Neural cell (in vitro differentiated cells): ENCODE measurements at regions not wholly inside any gene's neighbourhood (a gene's known extent, or its start where the extent isn't known, plus 50 kb on each side); places are given as distances from the start of the nearest gene placed in this dataset.

Source experiments
- H2AFZ ChIP-seq: fragments of 200-600, 300-800 bp; sonication (generic), shearing (Covaris generic); 2 replicates; pipeline ENCODE4 v1.6.0; 2014; ENCODE audit warnings: low read depth, mild to moderate bottlenecking, antibody characterized with exemption, low read length, moderate library complexity
- H3F3A ChIP-seq: fragments of 200-600 bp; shearing (Covaris generic); 2 replicates; pipeline ENCODE4 v1.6.1; 2016; ENCODE audit warnings: mild to moderate bottlenecking, moderate library complexity, mixed read lengths, antibody characterized with exemption, low read length; ENCODE audit not compliant: insufficient read depth, poor library complexity, severe bottlenecking
- H3K27ac ChIP-seq: fragments of 200-600, 300-800 bp; sonication (generic), shearing (Covaris generic); 2 replicates; pipeline ENCODE4 v1.5.1; 2014; ENCODE audit warnings: mild to moderate bottlenecking, low read length, moderate library complexity
- H3K27me3 ChIP-seq: fragments of 300-800, 200-600 bp; sonication (generic), shearing (Covaris generic); 2 replicates; pipeline ENCODE4 v1.6.0; 2014; ENCODE audit warnings: mild to moderate bottlenecking, low read depth, low read length, moderate library complexity; ENCODE audit not compliant: insufficient read depth
- H3K36me3 ChIP-seq: fragments of 300-800, 200-600 bp; sonication (generic), shearing (Covaris generic); 2 replicates; pipeline ENCODE4 v1.5.1; 2014; ENCODE audit warnings: mild to moderate bottlenecking, antibody characterized with exemption, low read length, moderate library complexity; ENCODE audit not compliant: insufficient read depth
- H3K4me2 ChIP-seq: fragments of 300-800, 200-600 bp; sonication (generic), shearing (Covaris generic); 2 replicates; pipeline ENCODE4 v1.6.0; 2014; ENCODE audit warnings: mild to moderate bottlenecking, low read length
- H3K4me3 ChIP-seq: fragments of 300-800, 200-600 bp; sonication (generic), shearing (Covaris generic); 2 replicates; pipeline ENCODE4 v1.5.1; 2014; ENCODE audit warnings: mild to moderate bottlenecking, low read length, moderate library complexity
- H3K79me2 ChIP-seq: fragments of 200-600 bp; shearing (Covaris generic); replicated peaks from 2 replicates; pipeline ENCODE4 v1.6.0; 2014; ENCODE audit warnings: mild to moderate bottlenecking, low read length, moderate library complexity; ENCODE audit not compliant: insufficient read depth
- H3K9ac ChIP-seq: fragments of 300-800, 200-600 bp; sonication (generic), shearing (Covaris generic); 2 replicates; pipeline ENCODE4 v1.6.1; 2016; ENCODE audit warnings: mild to moderate bottlenecking, low read length, mixed read lengths
- H3K9me2 ChIP-seq: fragments of 200-600 bp; shearing (Covaris generic); 2 replicates; pipeline ENCODE4 v1.6.1; 2016; ENCODE audit warnings: mild to moderate bottlenecking, low read length, mixed read lengths; ENCODE audit not compliant: insufficient read depth
- H3K9me3 ChIP-seq: fragments of 200-600, 300-800 bp; sonication (generic), shearing (Covaris generic); 2 replicates; pipeline ENCODE4 v1.6.1; 2016; ENCODE audit warnings: mild to moderate bottlenecking, mixed run types, low read length, moderate library complexity, mixed read lengths
- H4K20me1 ChIP-seq: fragments of 200-600 bp; shearing (Covaris generic); 2 replicates; pipeline ENCODE4 v1.6.1; 2016; ENCODE audit warnings: mild to moderate bottlenecking, mixed run types; ENCODE audit not compliant: insufficient read depth
- EP300 ChIP-seq: fragments of 450-650 bp; conservative IDR thresholded peaks from 2 replicates; pipeline ENCODE4 v1.6.1; 2014; ENCODE audit warnings: antibody characterized with exemption, mild to moderate bottlenecking, moderate library complexity; ENCODE audit not compliant: poor library complexity, severe bottlenecking
- EZH2 ChIP-seq: fragments of 200-600, 300-800 bp; shearing (Covaris generic), sonication (generic); IDR thresholded peaks from 2 replicates; pipeline ENCODE4 v1.6.1; 2014; ENCODE audit warnings: antibody characterized with exemption, low read length, borderline replicate concordance, mild to moderate bottlenecking; ENCODE audit not compliant: insufficient read depth, poor library complexity, severe bottlenecking
- MXI1 ChIP-seq: fragments of 450-650 bp; conservative IDR thresholded peaks from 2 replicates; pipeline ENCODE4 v1.6.1; 2014; ENCODE audit warnings: antibody characterized with exemption, mild to moderate bottlenecking; ENCODE audit not compliant: poor library complexity, severe bottlenecking
- POLR2AphosphoS5 ChIP-seq: IDR thresholded peaks from 2 replicates; pipeline ENCODE4 v1.6.1; 2012
- RAD21 ChIP-seq: fragments of 450-650 bp; conservative IDR thresholded peaks from 2 replicates; pipeline ENCODE4 v1.6.1; 2014; ENCODE audit warnings: antibody characterized with exemption, mild to moderate bottlenecking, moderate library complexity
- REST ChIP-seq: IDR thresholded peaks from 2 replicates; pipeline ENCODE4 v1.6.1; 2012; ENCODE audit warnings: borderline replicate concordance
- SMC3 ChIP-seq: fragments of 450-650 bp; conservative IDR thresholded peaks from 2 replicates; pipeline ENCODE4 v1.6.1; 2014; ENCODE audit warnings: antibody characterized with exemption, mild to moderate bottlenecking, moderate library complexity; ENCODE audit not compliant: poor library complexity
- TAF1 ChIP-seq: IDR thresholded peaks from 2 replicates; pipeline ENCODE4 v1.6.1; 2012; ENCODE audit warnings: low read depth
- TF ChIP-seq, protein P1 (sequence below): fragments of 450-650 bp; IDR thresholded peaks from 2 replicates; pipeline ENCODE4 v1.5.1; 2014; ENCODE audit warnings: antibody characterized with exemption, mild to moderate bottlenecking, moderate library complexity; ENCODE audit not compliant: poor library complexity, severe bottlenecking

- Histone ChIP-seq H3K79me2 (no peaks in the 10 kb centered on the region), H3K9ac (no peak overlapping the region), H3K9me2 (no peaks in the 10 kb centered on the region), H3K4me2 (no peak overlapping the region), H2AFZ (no peak overlapping the region), H3F3A (no peaks in the 10 kb centered on the region), H3K4me3 (no peak overlapping the region), H3K9me3 (no peaks in the 10 kb centered on the region), H3K27ac (no peak overlapping the region), H4K20me1 (no peaks in the 10 kb centered on the region), H3K27me3 (no peaks in the 10 kb centered on the region), H3K36me3 (no peaks in the 10 kb centered on the region)
- TF ChIP-seq EZH2 (no peak), EP300 (no peak), POLR2AphosphoS5 (no peak), SMC3 (no peak), MXI1 (no peak), TAF1 (no peak), REST (no peak), RAD21 (no peak)
- TF ChIP-seq, protein P1, sequence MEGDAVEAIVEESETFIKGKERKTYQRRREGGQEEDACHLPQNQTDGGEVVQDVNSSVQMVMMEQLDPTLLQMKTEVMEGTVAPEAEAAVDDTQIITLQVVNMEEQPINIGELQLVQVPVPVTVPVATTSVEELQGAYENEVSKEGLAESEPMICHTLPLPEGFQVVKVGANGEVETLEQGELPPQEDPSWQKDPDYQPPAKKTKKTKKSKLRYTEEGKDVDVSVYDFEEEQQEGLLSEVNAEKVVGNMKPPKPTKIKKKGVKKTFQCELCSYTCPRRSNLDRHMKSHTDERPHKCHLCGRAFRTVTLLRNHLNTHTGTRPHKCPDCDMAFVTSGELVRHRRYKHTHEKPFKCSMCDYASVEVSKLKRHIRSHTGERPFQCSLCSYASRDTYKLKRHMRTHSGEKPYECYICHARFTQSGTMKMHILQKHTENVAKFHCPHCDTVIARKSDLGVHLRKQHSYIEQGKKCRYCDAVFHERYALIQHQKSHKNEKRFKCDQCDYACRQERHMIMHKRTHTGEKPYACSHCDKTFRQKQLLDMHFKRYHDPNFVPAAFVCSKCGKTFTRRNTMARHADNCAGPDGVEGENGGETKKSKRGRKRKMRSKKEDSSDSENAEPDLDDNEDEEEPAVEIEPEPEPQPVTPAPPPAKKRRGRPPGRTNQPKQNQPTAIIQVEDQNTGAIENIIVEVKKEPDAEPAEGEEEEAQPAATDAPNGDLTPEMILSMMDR, result no peak
Measured at GRCh38 chr3:806006-806405, 286.8 kb upstream of the CNTN6 start.

- Histone ChIP-seq H3K27me3 (no peaks in the 10 kb centered on the region), H3K9me3 (no peaks in the 10 kb centered on the region), H3K4me2 (no peak overlapping the region), H3K27ac (no peak overlapping the region), H3F3A (no peaks in the 10 kb centered on the region), H3K79me2 (no peaks in the 10 kb centered on the region), H3K9ac (no peak overlapping the region), H3K36me3 (no peaks in the 10 kb centered on the region), H3K4me3 (no peak overlapping the region), H2AFZ (no peak overlapping the region), H3K9me2 (no peaks in the 10 kb centered on the region), H4K20me1 (no peaks in the 10 kb centered on the region)
- TF ChIP-seq SMC3 (no peak), EZH2 (no peak)
Measured at GRCh38 chr3:816605-817004, 276.2 kb upstream of the CNTN6 start.

GRCh38 chr3:834679-835078 is 258.1 kb upstream of the CNTN6 start:
- H3K79me2 ChIP-seq, result no peaks in the 10 kb centered on the region
- H4K20me1 ChIP-seq, result no peaks in the 10 kb centered on the region
- TF ChIP-seq, protein P1, result no peak
- TF ChIP-seq EP300 (no peak), RAD21 (no peak), SMC3 (no peak), EZH2 (no peak), POLR2AphosphoS5 (no peak), REST (no peak), MXI1 (no peak), TAF1 (no peak)
- no peak overlapping the region for H3K4me2 ChIP-seq
- H3K27ac ChIP-seq, result no peak overlapping the region
- H3F3A ChIP-seq, result no peaks in the 10 kb centered on the region
- H3K9me3 ChIP-seq, result no peaks in the 10 kb centered on the region
- no peak overlapping the region for H3K4me3 ChIP-seq
- no peaks in the 10 kb centered on the region for H3K27me3 ChIP-seq
- H3K36me3 ChIP-seq, result no peaks in the 10 kb centered on the region
- no peak overlapping the region for H3K9ac ChIP-seq
- no peaks in the 10 kb centered on the region for H3K9me2 ChIP-seq
- H2AFZ ChIP-seq, result no peak overlapping the region
